ENCODE measurements at regions not wholly inside any gene's neighbourhood (a gene's known extent, or its start where the extent isn't known, plus 50 kb on each side); places are given as distances from the start of the nearest gene placed in this dataset.
"Not testable (repeated sequence)": the region's sequence is repeated elsewhere in the genome, so short reads cannot be mapped to it uniquely, and the experiment has no call there.

DNA sequence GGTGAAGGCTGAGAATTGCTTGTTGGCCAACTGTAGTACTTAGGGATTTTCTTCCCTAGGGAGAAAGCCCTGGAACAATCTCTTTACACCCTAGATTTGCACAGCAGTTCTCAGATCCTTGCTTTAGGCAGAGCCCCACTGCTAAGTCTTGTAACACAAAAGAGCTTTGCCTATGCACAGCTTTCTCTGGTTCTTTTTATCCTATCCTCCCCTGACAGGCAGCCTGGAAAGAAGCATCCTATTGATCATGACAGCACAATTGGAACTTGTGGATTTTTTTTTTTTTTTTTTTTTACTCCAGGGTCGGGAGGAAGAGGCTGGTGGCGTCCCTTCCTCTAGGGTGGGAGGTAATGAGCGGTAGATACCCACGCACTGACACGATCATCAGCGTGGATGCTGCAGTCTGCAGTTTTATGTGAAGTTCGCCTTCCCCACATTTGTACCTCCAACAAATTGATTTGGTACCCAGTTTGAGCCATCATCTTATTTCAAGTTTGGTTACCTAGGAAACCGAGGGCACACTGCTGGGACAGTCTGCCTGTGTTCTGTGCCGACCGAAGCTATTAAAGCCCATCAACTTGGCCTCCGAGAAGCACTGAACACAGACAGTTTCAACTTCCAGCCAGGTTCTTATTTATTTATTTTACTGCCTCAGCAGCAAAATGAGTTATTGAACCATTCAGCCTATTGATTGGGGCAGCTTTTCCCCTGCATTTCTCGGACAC is 110.1 kb downstream of the NRN1 start:
- TF ChIP-seq, protein P1, sequence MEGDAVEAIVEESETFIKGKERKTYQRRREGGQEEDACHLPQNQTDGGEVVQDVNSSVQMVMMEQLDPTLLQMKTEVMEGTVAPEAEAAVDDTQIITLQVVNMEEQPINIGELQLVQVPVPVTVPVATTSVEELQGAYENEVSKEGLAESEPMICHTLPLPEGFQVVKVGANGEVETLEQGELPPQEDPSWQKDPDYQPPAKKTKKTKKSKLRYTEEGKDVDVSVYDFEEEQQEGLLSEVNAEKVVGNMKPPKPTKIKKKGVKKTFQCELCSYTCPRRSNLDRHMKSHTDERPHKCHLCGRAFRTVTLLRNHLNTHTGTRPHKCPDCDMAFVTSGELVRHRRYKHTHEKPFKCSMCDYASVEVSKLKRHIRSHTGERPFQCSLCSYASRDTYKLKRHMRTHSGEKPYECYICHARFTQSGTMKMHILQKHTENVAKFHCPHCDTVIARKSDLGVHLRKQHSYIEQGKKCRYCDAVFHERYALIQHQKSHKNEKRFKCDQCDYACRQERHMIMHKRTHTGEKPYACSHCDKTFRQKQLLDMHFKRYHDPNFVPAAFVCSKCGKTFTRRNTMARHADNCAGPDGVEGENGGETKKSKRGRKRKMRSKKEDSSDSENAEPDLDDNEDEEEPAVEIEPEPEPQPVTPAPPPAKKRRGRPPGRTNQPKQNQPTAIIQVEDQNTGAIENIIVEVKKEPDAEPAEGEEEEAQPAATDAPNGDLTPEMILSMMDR (IDR thresholded peaks at IDR 0.05; ENCODE audit: unreplicated experiment in 3 of 3): no peak
- no peak overlapping the region for H3K27ac Mint-ChIP-seq
- peaks cover 4% of the 10 kb centered on the region for H3K27me3 Mint-ChIP-seq (ENCODE audit: low read depth)
- H3K9me3 Mint-ChIP-seq: peaks cover 15% of the 10 kb centered on the region
- peaks cover 8% of the 10 kb centered on the region for H3K4me1 Mint-ChIP-seq
- no peak overlapping the region for H3K4me3 Mint-ChIP-seq
- H3K36me3 Mint-ChIP-seq (ENCODE audit: low read depth): peaks cover 6% of the 10 kb centered on the region

DNA sequence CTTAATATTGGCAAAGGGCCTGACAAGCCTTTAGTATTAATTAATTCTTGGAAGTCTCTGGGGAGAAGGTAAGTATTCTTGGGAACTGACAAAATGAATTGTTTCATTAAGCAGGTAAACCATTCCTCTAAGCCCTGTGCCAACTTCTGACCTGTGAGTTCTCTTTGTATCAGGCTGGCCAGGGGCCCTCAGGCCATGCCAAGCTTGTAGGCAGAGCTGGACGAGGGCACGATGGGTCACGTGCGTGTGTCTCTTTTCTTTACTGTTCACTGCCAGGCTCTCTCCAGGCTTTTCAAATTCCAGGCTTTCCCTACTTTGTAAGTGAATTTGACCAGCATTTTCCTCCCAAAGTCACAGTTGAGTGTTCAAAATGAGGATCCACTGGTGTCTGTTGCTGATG is 112.4 kb downstream of the NRN1 start:
- Mint-ChIP-seq H3K27ac (no peak overlapping the region), H3K9me3 (peaks cover 20% of the 10 kb centered on the region), H3K36me3 (ENCODE audit: low read depth) (peaks cover 6% of the 10 kb centered on the region), H3K4me1 (peaks cover 8% of the 10 kb centered on the region), H3K4me3 (no peak overlapping the region), H3K27me3 (ENCODE audit: low read depth) (peaks cover 4% of the 10 kb centered on the region)
- TF ChIP-seq, protein P1 (IDR thresholded peaks at IDR 0.05; ENCODE audit: unreplicated experiment in 3 of 3): no peak

DNA sequence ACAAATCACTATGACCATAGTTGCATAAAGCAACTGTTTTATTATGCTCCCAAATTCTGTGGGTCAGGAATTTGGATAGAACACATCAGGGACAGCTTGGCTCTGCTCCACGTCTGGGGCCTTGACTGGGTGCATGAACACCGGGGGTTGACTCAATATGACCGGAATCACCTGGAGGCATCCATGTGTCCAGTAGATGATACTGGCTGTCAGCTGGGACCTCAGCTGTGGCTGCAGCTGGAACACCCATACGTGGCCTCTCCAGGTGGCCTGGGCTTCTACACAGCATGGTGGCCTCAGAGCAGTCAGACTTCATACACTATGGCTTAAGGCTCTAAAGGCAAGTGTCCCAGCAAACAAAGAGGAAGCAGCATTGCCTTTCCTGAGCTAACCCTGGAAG is 113.4 kb downstream of the NRN1 start:
- TF ChIP-seq, protein P1 (IDR thresholded peaks at IDR 0.05; ENCODE audit: unreplicated experiment in 3 of 3): no peak
- H3K4me1 Mint-ChIP-seq: peaks cover 8% of the 10 kb centered on the region
- peaks cover 6% of the 10 kb centered on the region for H3K36me3 Mint-ChIP-seq (ENCODE audit: low read depth)

DNA sequence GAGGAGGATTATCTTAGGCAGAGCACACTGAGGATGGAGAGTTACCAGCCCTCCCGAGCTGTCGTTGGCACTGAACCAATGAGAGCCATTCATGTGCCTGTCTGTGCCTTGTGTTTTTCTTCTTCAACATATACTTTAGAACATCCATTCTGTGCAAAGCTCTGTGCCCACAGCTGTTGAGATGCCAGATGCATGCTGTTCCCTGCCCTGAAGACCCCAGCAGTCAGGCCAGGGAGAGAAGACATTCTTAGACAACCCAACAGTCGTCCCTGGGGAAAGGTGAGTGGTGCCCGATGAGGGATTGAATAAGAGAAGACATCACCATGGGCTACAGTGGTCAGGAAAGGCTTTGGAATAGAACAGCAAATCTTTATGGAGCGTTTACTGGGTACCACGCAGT is 114.1 kb downstream of the NRN1 start:
- H3K27ac Mint-ChIP-seq: peak overlapping the region in 2 of 3 experiments; percentile 97 to 99
- peak overlapping the region; percentile 94 to 96 (median 95) for H3K4me3 Mint-ChIP-seq
- H3K36me3 Mint-ChIP-seq (ENCODE audit: low read depth): peaks cover 6% of the 10 kb centered on the region
- H3K9me3 Mint-ChIP-seq: peaks cover 20% of the 10 kb centered on the region
- TF ChIP-seq, protein P1 (IDR thresholded peaks at IDR 0.05; ENCODE audit: unreplicated experiment in 3 of 3): no peak
- H3K4me1 Mint-ChIP-seq: peaks cover 8% of the 10 kb centered on the region
- H3K27me3 Mint-ChIP-seq (ENCODE audit: low read depth): peaks cover 4% of the 10 kb centered on the region

More for the DNA sequence above, 113.4 kb downstream of the NRN1 start:
- peaks cover 4% of the 10 kb centered on the region for H3K27me3 Mint-ChIP-seq (ENCODE audit: low read depth)
- H3K27ac Mint-ChIP-seq: no peak overlapping the region
- peak overlapping the region; percentile 42 to 65 (median 58) for H3K4me3 Mint-ChIP-seq
- H3K9me3 Mint-ChIP-seq: peaks cover 20% of the 10 kb centered on the region

DNA sequence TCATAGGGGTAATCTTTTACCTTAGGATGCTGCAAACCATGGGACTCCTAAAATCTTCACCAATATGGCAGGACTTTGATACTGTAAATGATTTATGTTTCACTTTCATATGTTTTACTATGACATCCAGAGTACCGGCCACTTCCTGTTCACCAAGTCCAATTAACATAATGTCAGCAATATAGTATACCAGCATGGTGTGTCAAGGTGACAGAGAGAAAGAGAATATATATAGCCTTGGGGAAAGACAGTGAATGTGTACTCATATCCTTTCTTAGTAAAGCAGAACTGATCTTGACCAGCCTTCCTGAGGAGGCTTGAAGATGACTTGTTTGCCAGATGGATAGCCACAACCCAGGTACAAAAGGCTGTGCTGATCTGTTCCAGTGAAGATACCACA is 127.9 kb downstream of the NRN1 start:
- no peak overlapping the region for H3K27ac Mint-ChIP-seq
- no peak overlapping the region for H3K4me3 Mint-ChIP-seq
- H3K9me3 Mint-ChIP-seq: peaks cover 15% of the 10 kb centered on the region
- H3K4me1 Mint-ChIP-seq: no peaks in the 10 kb centered on the region
- peaks cover 8% of the 10 kb centered on the region for H3K27me3 Mint-ChIP-seq (ENCODE audit: low read depth)
- no peaks in the 10 kb centered on the region for H3K36me3 Mint-ChIP-seq (ENCODE audit: low read depth)
- TF ChIP-seq, protein P1 (IDR thresholded peaks at IDR 0.05; ENCODE audit: unreplicated experiment in 3 of 3): no peak

DNA sequence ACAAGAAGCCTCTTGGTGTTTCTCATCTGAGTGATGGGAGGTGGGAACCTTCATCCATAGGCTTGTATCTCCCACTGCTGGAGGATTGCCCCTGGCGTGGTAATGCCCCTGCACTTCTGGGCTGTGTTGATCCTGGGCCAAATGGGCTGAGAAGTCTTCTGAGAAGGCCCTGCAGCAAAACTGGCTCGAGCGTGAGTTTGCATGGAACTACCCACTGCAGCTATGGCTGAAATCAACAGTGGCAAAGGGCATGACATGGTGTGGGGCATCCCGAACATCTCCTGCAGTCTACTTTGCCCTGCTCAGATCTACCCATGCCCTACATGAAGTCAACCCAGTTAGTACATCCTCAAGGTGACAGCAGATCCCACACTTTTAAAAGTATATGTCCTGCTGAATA is 130.6 kb downstream of the NRN1 start:
- TF ChIP-seq, protein P1 (IDR thresholded peaks at IDR 0.05; ENCODE audit: unreplicated experiment in 3 of 3): no peak
- Mint-ChIP-seq H3K27me3 (ENCODE audit: low read depth) (peaks cover 4% of the 10 kb centered on the region), H3K36me3 (ENCODE audit: low read depth) (peaks cover 4% of the 10 kb centered on the region), H3K4me1 (no peaks in the 10 kb centered on the region), H3K27ac (no peak overlapping the region), H3K4me3 (no peak overlapping the region), H3K9me3 (peaks cover 19% of the 10 kb centered on the region)

DNA sequence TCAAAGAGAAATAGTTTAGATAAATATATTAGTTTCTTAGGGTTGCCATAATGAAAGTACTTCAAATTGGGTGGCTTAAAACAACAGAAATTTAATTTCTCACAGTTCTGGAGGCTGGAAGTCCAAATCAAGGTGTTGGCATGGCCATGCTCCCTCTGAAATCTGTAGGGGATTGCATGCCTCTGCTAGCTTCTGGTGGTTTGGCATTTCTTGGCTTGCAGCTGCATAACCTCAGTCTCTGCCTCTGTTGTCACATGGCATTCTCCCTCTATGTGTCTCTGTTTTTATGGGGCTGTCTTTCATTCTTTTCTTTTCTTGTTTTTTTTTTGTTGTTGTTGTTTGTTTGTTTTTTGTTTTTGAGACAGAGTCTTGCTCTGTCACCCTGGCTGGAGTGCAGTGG is 132.7 kb downstream of the NRN1 start:
- not testable (repeated sequence) for H3K36me3 Mint-ChIP-seq (ENCODE audit: low read depth); H3K4me1 Mint-ChIP-seq; H3K4me3 Mint-ChIP-seq; H3K27me3 Mint-ChIP-seq (ENCODE audit: low read depth); H3K27ac Mint-ChIP-seq
- H3K9me3 Mint-ChIP-seq: peaks cover 12% of the 10 kb centered on the region
